HG03457 (cell line): ENCODE measurements at regions not wholly inside any gene's neighbourhood (a gene's known extent, or its start where the extent isn't known, plus 50 kb on each side); places are given as distances from the start of the nearest gene placed in this dataset.

Experiments
- ATAC-seq: cut with Tn5 transposase; IDR thresholded peaks from one replicate; pipeline ENCODE4 v1.9.1; 2021; ENCODE audit warnings: moderate number of reproducible peaks; ENCODE audit not compliant: unreplicated experiment

DNA sequence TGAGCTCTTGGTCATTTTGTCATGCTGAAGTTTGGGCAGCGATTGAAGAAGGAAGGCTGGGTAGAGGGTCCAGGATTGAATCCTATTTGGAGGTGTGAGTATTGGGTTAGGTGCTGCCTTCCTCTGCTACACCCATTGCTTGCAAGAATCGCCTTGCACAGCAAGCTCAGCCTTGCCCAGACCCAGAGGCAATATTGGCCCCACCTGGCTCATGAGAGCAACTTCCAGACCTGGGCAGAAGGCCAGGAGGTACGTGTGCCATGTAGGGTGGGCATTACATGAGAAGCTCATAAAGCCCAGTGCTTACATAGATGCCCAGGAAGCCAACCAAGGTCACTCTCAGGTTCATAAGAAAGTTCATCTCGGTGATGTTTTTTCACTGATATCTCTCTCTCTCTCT lies 718.0 kb downstream of the EFNB2 start:
- no peak for ATAC-seq

DNA sequence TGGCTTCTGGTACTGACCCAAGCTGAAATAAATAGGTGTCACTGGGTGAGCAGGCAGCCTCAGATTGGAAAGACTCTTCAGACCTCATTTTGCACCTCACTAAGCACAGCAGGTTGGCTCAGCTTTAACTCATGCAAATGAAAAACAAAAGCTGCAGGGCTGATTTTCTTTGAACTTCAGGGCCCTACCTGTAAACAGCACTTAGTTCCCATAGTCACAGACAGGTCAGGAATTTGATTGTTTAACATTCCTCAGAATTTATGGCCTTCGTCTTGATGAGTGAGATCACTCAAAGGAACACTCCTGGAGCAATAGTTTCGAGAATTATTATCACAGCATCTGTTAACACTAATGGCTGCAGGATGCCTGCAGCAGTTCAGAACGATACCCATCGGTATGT lies 718.5 kb downstream of the EFNB2 start:
- no peak for ATAC-seq

DNA sequence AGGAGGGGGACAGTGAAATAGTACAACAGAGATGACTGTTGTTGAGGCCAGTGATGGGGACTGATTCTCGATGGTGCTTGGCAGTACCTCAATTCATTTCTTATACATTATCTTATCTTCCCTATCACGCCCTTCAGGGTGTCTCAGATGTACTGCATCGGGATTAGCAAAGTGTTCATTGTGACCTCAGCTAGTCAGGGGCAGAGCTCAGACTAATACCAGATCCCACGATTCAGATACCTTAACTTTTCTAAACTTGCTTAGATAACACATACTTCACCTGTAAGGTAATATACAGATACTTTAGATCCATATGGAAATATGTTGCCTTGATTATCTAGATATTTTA lies 720.6 kb downstream of the EFNB2 start:
- no peak for ATAC-seq

DNA sequence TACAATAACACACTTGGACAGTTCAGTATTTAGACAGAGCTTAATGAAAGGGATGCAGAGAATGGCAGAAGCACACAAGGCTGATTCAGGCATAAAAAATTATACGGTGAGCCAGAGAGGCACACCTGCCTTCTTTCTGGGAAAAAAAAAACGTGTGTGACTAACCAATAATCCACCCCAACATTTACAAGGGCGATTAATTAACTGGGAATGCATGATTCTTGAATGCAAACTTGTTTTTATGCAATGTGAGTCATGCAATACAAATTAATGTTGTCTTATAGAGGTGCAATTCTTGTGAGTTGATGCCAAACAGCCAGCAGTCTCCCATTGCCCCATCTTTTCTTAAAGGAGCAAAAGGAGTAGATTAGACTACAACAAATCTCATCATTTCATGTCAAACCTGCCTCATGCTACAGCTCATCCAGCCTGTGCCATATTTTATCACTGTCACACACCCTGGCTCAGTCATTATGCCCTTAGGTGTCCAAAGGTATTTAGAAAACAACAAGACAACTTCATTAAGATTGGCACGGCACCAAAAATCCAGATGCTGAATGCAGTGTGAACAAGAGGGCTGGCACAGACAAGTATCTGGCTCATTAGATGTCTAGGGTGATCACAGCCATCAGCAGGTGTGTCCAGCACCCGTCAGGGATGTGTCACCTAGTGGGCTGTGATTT lies 721.1 kb downstream of the EFNB2 start:
- ATAC-seq = no peak

DNA sequence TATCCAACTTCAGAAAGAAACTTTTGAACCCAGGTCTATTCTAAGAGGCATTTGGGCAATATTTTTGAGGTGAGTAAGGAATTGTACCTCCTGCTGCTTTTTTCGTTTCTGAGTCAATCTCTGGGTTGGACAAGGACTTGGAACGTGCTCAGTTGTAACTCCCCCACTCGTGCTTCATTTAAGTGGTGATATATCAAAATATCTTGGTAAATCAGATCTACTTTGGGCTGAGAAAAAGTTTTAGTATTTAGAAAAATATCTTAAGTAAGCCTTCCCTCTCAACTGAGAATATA lies 728.9 kb downstream of the EFNB2 start:
- ATAC-seq = no peak

DNA sequence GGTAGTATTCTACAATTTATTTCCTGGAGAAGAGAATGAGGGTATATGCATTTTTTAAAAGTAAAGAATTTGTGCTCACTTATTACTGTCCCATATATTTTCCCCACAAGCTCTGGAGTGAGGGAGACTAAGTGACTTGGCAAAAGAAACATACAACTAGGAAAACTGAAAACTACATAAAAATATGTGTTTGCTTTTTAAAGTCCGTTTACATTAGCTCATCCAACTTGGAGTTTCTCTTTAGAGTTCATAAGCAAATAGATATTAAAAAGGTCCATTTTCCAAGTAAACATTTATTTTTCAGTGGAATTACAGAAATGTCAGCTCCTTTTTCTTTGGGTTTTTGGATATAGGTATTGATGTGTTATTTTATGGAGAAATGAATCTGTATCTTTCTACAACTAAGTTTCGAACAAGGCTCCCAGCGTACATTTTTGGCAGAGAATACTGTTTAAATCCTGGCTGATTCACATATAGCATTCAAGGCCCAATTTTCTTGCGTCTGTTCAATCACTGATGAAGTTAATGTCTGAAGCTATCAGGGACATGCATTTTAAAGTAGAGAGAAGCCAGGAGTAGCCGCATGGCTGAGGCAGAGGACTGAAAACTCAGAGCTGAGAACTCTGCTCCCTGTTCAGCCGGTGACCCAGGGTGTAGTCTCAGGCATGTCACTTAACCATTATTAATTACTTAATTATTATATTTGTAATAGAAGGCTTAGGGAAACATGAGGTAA lies 729.4 kb downstream of the EFNB2 start:
- ATAC-seq = no peak

DNA sequence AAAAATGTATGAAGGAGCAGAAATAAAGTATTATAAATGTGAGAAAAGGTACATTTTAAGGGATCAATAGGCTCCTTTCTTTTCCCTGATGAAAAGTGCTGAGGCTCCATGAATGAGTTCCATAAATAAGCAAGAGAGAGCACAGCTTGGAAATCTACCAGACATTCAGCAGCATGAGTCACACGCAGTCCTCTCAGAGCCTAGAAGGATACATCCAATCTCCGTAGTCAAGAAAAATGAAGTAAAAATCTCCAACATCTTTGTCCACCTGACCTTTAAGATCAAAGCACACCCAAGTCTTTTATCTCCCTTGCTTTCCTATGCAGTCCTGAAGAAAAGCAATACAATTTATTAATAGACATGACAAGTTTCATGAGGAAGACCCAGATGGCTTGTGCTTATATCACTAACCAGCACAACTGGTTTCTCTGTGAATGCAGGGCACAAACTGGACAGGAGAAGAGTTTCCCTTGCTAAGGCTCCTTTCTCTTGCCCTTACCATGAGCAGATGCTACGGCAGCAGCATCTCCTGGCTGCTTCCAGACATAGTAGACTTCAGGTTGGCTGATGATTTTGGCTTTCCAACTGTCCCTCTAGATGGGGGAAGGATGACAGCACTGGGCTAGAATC lies 730.8 kb downstream of the EFNB2 start:
- no peak for ATAC-seq

DNA sequence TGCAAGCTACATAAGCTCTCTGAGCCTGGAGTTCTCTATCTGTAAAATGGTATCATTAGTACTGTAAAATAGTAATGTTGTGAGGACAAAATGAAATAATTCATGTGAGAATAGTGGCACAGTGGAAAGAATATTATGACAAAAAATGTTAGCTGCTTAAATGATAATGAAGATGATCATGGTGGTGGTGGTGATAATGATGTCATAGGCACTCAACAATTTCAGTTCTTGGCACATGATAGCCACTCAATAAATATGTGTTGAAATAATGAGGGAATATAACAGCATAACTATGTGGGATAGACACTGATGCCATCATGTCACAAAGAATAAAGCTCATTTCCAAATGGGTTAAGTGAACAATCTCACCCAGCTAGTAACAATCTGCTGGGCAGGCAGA lies 736.3 kb downstream of the EFNB2 start:
- ATAC-seq = no peak

DNA sequence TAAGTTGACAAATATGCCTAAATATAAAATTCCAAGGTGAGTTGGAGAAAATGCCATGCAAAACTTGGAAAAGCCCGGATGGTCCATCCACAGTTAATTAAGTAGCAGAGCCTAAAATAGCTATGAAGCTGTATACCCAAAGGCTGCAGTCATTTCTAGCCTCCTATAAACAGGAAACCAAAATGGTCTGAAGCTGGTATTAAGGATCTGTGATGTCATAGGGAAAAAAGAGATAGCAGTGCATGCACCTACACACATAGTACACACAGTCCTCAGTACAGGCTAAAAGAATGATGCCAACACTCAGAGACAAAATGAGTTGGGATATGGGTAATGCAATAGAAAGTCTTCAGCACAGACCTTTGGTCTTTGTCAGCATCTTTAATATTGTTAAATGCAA lies 736.9 kb downstream of the EFNB2 start:
- no peak for ATAC-seq

DNA sequence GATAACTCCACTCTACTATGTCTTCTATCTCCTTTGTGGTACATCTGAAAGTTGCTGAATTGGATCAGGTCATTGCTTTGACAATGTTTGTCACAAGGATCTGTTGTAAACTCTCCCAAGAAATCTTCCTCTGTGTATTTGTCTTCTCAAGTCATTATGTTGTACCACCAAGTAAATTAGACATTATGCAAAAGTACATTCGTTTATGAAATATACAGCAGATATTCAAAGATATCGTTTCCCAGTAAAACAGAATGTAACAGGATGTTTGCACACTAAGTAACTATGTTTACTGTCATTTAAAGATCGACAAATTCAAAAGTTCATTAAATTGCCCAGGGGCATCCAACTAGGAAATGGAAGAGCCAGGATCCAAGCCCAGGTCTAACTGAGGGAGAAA lies 739.4 kb downstream of the EFNB2 start:
- no peak for ATAC-seq

DNA sequence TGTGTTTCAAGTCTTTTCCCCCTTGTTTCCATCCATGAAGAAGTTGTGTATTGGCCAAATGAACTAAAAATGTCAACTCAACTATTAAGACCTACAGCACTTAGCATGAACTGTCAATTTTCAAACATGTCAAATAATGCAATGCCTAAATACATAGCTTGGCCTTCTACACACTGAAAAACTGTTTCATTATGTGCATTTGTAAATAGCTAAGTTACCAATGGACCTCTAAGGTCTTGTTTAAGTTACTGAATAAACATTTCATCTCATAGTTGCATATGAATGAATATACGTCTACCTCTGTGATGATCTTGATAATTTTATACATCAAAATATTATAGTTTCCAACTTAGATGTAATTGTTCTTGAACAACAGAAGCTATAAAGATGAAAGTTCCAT lies 744.5 kb downstream of the EFNB2 start:
- ATAC-seq = no peak

DNA sequence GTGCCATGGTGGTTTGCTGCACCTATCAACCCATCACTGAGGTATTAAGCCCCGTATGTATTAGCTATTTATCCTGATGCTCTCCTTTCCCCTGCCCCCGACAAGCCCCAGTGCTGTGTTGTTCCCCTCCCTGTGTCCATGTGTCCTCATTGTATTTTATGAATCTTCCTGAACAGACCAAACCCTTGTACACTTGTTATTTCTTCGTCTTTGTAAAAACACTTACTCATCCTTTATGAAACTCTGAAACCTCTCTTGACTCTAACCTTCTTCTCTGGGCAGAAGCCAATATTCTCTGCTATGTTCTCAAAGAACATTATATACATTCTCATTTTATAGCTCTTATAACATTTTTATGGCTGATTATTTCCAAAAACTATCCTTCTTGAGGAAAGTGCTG lies 746.9 kb downstream of the EFNB2 start:
- no peak for ATAC-seq

DNA sequence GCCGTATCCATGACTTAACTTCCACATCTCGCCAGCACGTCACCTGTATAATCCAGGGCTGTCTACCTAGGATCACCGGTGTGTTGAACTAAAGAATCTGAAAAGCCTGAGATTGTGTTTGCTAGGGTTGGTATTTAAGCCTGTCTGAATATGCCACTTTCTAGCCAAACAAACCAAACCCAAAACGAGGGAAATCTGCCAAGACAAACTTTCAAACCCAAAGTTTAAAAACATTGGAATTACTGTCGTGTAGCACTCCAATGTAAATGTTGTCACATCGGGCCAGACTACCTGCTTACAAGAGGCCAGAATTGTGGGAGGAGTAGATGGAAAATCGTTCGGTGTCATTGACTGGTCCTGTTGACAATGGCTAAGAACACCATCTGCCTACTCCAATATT lies 747.8 kb downstream of the EFNB2 start:
- no peak for ATAC-seq

DNA sequence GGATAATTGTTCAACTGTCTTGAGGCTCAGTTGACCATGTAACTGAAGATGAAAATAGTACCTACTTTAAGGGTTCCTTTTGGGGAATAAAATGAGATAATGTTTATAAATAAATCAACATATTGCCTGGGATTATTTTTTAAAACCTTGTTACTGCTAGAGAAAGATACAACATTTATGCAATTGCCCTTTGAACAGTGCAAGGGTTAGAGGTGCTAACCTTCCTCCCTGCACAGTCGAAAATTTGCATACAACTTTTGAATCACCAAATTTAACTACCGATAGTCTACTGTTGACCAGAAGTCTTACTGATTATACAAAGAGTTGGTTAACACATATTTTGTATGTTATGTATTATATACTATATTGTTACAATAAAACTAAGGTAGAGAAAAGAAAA lies 750.0 kb downstream of the EFNB2 start:
- no peak for ATAC-seq

DNA sequence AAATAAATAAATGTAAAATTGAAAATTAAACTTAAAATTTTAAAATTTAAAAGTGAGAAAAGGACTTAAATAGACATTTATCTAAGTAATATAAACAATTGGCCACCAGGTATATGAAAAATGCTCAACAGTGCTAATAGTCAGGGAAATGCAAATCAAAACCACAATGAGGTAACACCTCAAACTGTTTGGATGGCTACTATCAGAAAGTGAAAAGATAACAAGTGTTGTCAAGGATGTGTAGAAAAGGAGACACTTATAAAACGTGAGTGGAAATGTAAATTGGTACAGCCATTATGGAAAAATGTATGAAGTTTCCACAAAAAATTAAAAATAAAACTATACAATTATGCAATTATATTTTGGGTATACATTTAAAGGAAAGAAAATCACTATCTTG lies 752.2 kb downstream of the EFNB2 start:
- no peak for ATAC-seq

DNA sequence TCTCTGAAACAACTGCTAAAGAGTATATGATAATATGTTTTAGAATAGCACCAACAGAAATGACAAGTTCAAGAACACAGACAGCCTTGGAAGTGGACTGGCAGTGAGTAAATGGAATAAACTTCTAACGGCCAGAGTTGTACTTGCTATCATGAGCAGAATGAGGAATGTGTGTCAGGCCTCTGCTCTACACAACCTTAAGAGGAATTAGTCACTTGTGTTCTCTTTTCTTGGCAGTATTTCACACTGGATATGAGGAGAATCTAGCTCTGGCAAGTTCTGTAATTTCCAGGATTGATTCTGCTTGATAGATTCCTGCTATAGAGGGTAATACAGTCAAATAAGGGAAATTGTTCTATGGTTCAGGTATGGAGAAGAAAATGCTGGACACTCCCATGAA lies 757.3 kb downstream of the EFNB2 start:
- ATAC-seq = no peak

DNA sequence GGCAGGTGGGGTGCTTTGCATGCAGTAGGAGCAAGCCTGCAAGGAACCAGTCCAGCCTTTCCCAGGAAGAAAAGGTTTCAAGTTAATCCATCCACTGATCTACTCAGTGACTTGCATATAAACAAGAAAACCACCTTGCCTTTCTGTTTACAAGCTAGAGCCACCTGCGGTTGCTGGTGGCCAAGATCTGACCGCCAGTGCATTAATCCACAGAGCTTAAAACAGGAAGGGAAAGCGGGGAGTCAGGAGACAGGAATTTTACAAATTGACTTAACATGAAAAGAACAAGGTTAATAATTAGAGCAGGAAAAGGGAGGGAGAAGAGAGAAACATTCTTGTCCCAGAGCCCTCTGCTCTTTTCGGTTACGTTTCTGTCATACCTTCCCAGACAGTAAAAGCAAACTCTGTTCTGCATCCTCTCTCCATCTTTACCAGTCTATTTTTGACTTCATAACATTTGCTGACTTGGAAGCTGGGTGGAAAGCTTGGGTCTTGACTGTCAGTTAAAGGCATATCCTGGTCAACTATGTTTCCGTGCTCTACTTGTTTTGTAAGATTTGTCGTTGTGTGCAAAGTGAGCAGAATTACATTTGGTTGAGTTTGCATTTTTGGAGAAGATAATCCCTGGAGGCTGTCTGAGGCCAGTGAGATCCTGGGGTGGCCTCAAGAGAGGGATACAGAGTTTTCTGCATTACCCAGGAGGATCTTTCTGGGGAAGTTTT lies 760.6 kb downstream of the EFNB2 start:
- no peak for ATAC-seq

DNA sequence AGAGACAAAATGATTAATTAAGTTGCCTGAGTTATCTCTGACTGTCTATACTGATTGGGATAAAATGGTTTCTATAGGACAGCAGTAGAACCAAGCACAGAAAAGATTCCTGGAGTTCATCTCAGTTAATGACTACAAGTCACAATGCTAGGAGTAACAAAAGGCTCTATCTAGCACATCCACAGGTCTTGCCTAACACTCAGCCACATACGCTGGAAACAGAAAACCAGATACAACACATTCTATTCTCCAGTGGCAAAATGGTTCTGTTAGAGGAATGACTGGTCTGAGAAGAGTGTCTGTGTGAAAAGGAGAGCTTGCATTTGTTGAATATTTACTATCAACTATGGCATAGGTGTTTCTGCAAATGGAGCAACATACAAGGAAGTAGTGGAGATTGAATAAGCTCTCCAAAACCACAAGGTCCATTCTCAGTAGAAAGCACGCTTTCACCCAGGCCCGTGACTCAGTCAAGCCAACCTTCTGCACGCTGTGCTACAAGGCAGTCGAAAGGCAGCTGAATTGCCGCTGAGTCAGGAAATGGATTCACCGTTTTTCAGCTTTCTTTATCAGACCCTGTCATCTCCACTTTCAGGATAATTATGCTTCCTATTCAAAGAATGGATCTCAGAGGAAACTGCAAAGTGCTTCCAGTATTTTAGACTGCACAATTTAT lies 761.5 kb downstream of the EFNB2 start:
- ATAC-seq = no peak

DNA sequence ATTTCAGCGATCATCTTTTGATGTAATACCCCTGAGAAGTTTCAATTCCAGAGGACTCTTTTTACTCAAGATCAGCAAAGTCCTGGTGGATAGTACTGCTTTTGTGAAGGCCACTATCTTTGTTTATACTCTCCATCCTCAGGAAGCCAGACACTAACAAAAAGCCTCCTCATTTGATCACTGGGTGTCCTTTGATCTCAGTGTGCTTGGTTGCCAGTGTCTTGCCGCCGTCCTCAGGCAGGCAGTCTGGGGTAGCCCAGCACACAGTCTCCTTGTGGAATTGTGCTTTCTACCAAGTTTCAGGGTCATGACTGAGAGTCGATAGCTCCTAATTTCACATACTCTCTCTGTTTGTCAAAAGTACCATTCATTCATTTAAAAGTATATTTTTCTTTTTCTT lies 762.2 kb downstream of the EFNB2 start:
- no peak for ATAC-seq

DNA sequence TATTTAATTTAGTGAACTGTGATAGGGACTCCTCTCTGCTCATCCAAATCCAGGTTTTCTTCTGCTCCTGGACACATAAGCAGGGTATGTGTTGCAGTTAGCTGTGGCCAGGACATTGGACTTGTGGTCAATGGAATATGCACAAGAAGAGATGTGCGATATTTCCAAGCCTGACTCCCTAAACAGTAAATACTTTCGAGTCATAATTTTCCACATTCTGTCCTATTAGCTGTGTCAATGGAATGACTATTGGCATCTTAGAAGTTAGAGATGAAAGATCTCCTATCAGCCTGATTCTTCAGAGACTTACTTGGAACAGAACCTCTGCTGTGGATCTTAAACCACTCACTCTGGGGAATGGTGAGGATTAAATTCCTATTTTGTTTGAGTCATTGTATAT lies 771.0 kb downstream of the EFNB2 start:
- ATAC-seq = no peak

DNA sequence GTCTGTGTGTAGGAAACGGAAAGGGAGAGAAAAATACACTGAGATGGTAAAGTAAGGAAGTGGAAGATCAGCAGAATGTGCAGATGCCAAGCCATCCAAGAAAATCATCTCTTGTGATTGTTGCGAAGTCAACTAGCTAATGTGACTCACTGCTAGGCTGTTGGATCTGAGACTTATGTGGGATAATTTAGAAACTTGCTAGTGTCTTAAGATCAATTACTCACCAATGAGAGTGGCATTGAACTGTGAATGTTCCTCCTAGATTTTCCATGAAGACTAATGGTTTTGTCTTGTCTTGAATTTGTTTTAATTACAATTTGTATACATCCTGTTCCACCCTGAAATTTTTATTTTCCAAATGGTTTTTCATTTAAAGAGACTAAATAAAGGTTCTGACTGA lies 771.6 kb downstream of the EFNB2 start:
- no peak for ATAC-seq

DNA sequence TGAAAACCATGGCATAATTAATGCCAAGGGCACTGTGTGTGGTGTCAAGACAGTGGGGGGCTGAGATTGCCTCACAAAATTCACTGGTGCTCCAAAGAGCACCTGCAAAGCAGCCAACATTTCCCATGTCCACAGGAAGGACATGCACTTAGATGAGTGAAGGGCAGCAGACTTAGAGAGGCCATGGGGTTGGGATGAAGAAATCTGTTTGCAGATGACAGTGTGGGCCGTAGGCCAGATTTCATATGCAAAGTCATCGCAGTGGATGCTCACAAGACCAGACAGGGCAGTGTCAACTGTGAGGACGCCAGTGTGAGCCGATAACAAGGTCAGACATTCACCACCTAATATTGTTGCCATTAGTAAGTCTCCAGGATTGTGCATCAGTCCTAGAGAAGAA lies 773.4 kb downstream of the EFNB2 start:
- ATAC-seq = no peak
